Spleen (tissue), 7 donors: ENCODE measurements at regions not wholly inside any gene's neighbourhood (a gene's known extent, or its start where the extent isn't known, plus 50 kb on each side); places are given as distances from the start of the nearest gene placed in this dataset.

Experiments
- CTCF ChIP-seq, 11 experiments: fragments of 200-600 bp in 7 of 11; fragments of 450-650 bp in 4 of 11; sonication (generic) in 4 of 11; IDR thresholded peaks in 8 of 11; conservative IDR thresholded peaks in 3 of 11; 1 replicate in 7 of 11; 2 replicates in 4 of 11; pipeline versions ENCODE4 v1.4.0 to v1.8.0; 2016 to 2021; ENCODE audit warnings: antibody characterized with exemption in 11 of 11, inconsistent platforms in 4 of 11, mild to moderate bottlenecking in 1 of 11
- POLR2A ChIP-seq, 3 donors: fragments of 450-650 bp; IDR thresholded peaks; one replicate each; pipeline ENCODE4 v1.5.1; 2017; ENCODE audit warnings: antibody characterized with exemption in 3 of 3, mild to moderate bottlenecking in 1 of 3
- donor health status: DM: no; HTN: no; CAD: no; lungs with moderate emphysema.
- donor health status: DM: no; HTN: no; CAD: no.
- donor health status: DM: no; HTN: no; CAD: no.

GRCh38 chr12:114998118-114998749 lies 314.3 kb upstream of the TBX3 start:
- TF ChIP-seq CTCF (IDR thresholded peaks at IDR 0.05 in 8 of 11, conservative IDR thresholded peaks at IDR 0.05 in 3 of 11) (no peak), POLR2A (IDR thresholded peaks at IDR 0.05) (no peak)
